ENCODE measurements at regions not wholly inside any gene's neighbourhood (a gene's known extent, or its start where the extent isn't known, plus 50 kb on each side); places are given as distances from the start of the nearest gene placed in this dataset.

DNA sequence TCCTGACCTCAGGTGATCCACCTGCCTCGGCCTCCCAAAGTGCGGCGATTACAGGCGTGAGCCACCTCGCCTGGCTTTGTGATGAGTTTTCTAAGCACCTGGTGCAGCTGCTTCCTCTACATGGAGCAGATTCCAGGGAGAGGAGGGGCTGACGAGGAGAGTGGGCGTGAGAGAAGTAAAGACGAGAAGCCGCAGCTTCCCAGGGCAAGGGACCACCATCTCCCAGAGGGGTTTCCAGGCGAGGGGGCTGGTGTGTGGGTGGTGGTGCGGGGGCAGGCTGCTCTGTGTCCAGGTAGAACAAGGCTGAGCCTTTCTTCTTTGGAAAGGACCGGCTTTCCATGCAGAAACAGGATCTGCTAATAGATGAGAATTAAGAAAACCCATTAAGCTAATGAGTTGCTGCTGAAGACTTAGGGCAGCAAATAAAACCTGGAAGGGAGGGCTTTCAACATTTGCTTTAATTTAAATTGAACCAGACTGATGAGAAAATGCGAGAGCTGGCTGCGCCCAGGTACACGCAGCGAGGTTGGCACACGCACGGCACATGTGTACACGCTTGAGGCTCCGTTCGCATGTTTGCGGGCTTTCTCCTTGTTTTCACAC, 236.7 kb downstream of the RBFOX3 start:
- TF ChIP-seq, protein P1, sequence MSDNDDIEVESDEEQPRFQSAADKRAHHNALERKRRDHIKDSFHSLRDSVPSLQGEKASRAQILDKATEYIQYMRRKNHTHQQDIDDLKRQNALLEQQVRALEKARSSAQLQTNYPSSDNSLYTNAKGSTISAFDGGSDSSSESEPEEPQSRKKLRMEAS (IDR thresholded peaks at IDR 0.05), result no peak
- no peak for TF ChIP-seq CEBPB (IDR thresholded peaks at IDR 0.05)
- TF ChIP-seq ZBTB7A (IDR thresholded peaks at IDR 0.05; ENCODE audit: low read depth), result no peak
- TF ChIP-seq TCF12 (IDR thresholded peaks at IDR 0.05; ENCODE audit: low read depth), result no peak
- TF ChIP-seq RAD21 (IDR thresholded peaks at IDR 0.05; ENCODE audit: low read depth), result no peak
- TF ChIP-seq, protein P2, sequence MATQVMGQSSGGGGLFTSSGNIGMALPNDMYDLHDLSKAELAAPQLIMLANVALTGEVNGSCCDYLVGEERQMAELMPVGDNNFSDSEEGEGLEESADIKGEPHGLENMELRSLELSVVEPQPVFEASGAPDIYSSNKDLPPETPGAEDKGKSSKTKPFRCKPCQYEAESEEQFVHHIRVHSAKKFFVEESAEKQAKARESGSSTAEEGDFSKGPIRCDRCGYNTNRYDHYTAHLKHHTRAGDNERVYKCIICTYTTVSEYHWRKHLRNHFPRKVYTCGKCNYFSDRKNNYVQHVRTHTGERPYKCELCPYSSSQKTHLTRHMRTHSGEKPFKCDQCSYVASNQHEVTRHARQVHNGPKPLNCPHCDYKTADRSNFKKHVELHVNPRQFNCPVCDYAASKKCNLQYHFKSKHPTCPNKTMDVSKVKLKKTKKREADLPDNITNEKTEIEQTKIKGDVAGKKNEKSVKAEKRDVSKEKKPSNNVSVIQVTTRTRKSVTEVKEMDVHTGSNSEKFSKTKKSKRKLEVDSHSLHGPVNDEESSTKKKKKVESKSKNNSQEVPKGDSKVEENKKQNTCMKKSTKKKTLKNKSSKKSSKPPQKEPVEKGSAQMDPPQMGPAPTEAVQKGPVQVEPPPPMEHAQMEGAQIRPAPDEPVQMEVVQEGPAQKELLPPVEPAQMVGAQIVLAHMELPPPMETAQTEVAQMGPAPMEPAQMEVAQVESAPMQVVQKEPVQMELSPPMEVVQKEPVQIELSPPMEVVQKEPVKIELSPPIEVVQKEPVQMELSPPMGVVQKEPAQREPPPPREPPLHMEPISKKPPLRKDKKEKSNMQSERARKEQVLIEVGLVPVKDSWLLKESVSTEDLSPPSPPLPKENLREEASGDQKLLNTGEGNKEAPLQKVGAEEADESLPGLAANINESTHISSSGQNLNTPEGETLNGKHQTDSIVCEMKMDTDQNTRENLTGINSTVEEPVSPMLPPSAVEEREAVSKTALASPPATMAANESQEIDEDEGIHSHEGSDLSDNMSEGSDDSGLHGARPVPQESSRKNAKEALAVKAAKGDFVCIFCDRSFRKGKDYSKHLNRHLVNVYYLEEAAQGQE (IDR thresholded peaks at IDR 0.05; ENCODE audit: low read depth), result no peak
- TF ChIP-seq EP300 (IDR thresholded peaks at IDR 0.05; ENCODE audit: borderline replicate concordance), result no peak
- TF ChIP-seq TEAD4 (IDR thresholded peaks at IDR 0.05), result no peak
- TF ChIP-seq EGR1 (IDR thresholded peaks at IDR 0.05), result no peak
- TF ChIP-seq TAF1 (IDR thresholded peaks at IDR 0.05; ENCODE audit: low read depth), result no peak
- no peak for TF ChIP-seq FOXM1 (IDR thresholded peaks at IDR 0.05; ENCODE audit: borderline replicate concordance, low read depth)
- no peak for TF ChIP-seq CREB1 (IDR thresholded peaks at IDR 0.05; ENCODE audit: low read depth)
- TF ChIP-seq NFIC (IDR thresholded peaks at IDR 0.05), result no peak
- no peak for TF ChIP-seq YY1 (IDR thresholded peaks at IDR 0.05; ENCODE audit: low read depth)
- no peak for TF ChIP-seq USF1 (IDR thresholded peaks at IDR 0.05)

DNA sequence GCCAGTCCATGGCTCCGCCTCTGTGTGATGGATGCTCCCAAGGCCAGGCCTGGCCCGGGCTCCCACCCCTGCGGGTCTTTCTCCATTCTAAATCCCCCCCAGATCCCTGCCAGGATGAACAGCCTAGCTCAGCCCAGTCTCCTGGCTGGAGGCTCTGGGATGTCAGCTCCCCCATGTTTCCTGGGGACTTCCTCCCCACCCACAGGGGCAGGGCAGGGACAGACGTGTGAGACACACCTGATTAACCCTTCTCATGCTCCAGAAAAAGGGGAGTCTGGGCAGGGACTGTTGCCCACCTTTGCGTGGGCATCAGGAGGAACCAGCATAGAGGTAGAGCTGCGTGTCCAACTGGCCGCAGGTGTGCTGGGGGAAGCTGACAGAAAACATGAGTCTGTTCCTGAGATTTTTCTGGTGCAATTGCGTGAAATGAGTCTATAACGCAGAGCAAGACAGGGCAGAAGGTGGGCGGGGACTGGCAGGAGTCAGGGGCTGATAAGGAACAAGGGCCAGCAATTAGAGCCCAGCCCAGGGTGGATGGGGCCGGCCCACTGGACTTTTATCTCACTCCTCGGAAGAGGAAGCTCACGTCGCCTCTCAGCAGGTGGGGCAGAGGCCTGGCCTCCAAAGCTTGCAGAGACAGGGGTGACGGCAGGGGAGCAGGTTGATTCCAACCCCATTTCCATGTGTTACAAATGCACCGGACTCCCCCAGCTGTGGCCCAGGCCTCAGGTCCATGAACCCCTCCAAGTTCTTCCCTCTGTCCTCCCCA, 238.2 kb downstream of the RBFOX3 start:
- TF ChIP-seq YY1 (IDR thresholded peaks at IDR 0.05; ENCODE audit: low read depth) (no peak), CREB1 (IDR thresholded peaks at IDR 0.05; ENCODE audit: low read depth) (no peak)

DNA sequence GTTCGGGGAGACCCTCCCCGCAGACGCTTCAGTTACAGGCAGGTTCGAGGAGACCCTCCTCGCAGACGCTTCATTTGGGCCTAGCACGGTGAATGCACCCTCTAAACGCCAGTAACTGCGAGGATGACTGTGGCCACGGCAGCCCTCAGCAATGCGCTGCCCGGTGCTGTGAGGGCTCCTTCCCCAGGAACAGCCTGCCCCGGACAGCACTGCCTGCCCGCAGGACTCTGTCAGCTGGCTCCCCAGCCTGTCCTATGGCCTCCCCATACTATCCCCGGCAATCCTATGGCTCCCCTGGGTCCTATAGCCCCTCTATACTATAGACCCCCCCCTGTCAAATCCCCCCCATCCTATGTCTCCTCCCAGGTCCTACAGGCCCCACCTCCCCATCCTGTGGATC, 238.9 kb downstream of the RBFOX3 start:
- TF ChIP-seq, protein P1 (IDR thresholded peaks at IDR 0.05), result no peak
- TF ChIP-seq CEBPB (IDR thresholded peaks at IDR 0.05) (no peak), TCF12 (IDR thresholded peaks at IDR 0.05; ENCODE audit: low read depth) (no peak), TAF1 (IDR thresholded peaks at IDR 0.05; ENCODE audit: low read depth) (no peak)
- TF ChIP-seq, protein P2 (IDR thresholded peaks at IDR 0.05; ENCODE audit: low read depth), result no peak

DNA sequence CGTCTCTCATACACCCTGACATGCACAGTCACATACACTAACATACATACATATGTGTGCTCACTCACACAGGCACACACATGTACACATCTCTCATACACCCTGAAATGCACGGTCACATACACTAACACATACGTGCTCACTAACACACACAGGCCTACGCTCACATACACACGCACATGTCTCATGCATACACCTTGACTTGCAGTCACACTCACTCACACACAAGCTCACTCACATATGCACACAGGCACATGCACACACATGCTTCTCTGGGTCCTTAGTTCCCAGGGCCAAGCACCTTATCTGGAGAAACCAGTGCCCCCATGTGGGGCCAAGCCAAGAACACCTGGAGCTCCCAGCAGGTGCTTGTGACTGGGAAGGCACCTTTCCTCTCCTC, 240.3 kb downstream of the RBFOX3 start:
- no peak for TF ChIP-seq YY1 (IDR thresholded peaks at IDR 0.05; ENCODE audit: low read depth)
- no peak for TF ChIP-seq TCF12 (IDR thresholded peaks at IDR 0.05; ENCODE audit: low read depth)
- no peak for TF ChIP-seq EP300 (IDR thresholded peaks at IDR 0.05; ENCODE audit: borderline replicate concordance)
- no peak for TF ChIP-seq USF1 (IDR thresholded peaks at IDR 0.05)
- TF ChIP-seq RAD21 (IDR thresholded peaks at IDR 0.05; ENCODE audit: low read depth), result no peak
- no peak for TF ChIP-seq FOXM1 (IDR thresholded peaks at IDR 0.05; ENCODE audit: borderline replicate concordance, low read depth)
- TF ChIP-seq TAF1 (IDR thresholded peaks at IDR 0.05; ENCODE audit: low read depth), result no peak

DNA sequence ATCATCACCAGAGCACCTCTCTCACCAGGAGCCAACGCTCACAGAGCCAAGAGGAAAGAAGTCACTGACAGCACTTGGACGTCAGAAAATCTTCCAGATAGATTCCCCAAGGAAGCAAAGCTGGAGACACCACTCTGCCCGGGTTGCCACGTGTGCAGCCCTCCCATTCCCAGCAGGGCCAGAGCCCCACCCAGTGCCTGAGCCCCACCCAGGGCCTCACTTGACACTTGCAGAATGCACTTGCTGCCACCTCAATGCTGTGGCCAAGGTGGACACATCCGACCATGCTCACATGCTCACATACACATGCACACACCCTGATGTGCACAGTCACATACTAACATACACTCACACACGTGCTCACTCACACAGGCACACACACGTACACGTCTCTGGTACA, 240.7 kb downstream of the RBFOX3 start:
- TF ChIP-seq NFIC (IDR thresholded peaks at IDR 0.05) (no peak), USF1 (IDR thresholded peaks at IDR 0.05) (no peak), TEAD4 (IDR thresholded peaks at IDR 0.05) (no peak), RAD21 (IDR thresholded peaks at IDR 0.05; ENCODE audit: low read depth) (no peak), YY1 (IDR thresholded peaks at IDR 0.05; ENCODE audit: low read depth) (no peak), ZBTB7A (IDR thresholded peaks at IDR 0.05; ENCODE audit: low read depth) (no peak), EP300 (IDR thresholded peaks at IDR 0.05; ENCODE audit: borderline replicate concordance) (no peak), TAF1 (IDR thresholded peaks at IDR 0.05; ENCODE audit: low read depth) (no peak)
- TF ChIP-seq, protein P2 (IDR thresholded peaks at IDR 0.05; ENCODE audit: low read depth), result no peak
